ENCODE measurements at regions not wholly inside any gene's neighbourhood (a gene's known extent, or its start where the extent isn't known, plus 50 kb on each side); places are given as distances from the start of the nearest gene placed in this dataset.

DNA sequence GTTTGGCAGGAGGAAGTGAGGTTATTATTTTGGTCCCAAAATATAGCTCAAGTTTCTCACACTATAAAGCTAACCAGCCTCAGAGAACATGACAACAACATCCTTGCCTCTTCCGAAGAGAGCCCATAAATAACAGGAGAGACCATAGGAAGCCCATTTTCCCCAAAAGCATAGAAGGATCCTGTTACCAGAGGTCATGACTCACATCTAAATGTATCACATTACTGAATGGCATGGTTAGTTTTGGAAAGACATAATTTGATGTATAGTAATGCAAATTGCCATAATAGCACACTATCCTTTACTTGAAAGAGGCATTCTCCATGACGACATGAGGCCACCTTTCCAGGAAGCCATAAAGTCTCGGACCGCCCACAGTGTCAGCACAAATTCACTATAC, 238.8 kb upstream of the GRIA3 start:
- ChIA-PET POLR2A (no interaction called here), CTCF (ENCODE audit: low intra/inter-chr PET ratio) (no interaction called here)
- no peak overlapping the region for H3K27ac ChIP-seq (ENCODE audit: extremely low read depth, low read depth, low read length)
- H3K36me3 ChIP-seq (ENCODE audit: control insufficient read depth, insufficient read depth, low read length), result no peaks in the 10 kb centered on the region
- DNase-seq (ENCODE audit: extremely low read depth in 1 of 4, low spot score in 3 of 4), result no peak
- H3K79me2 ChIP-seq (ENCODE audit: control insufficient read depth, insufficient read depth, low read length), result no peaks in the 10 kb centered on the region
- 0% methylated on average over 4 of the region's 4 CpGs for WGBS (ENCODE audit: insufficient coverage, low coverage, missing lambda C conversion rate)
- H3K9me1 ChIP-seq (ENCODE audit: control insufficient read depth, insufficient read depth, low read length), result no peaks in the 10 kb centered on the region
- no peak overlapping the region for H3K4me2 ChIP-seq (ENCODE audit: insufficient read depth, low read length)
- no peak for TF ChIP-seq E2F3 (CRISPR knock-in tag; IDR thresholded peaks at IDR 0.05)
- in situ Hi-C loops (cut with MboI) (no loop called here), intact Hi-C loops (cut with micrococcal nuclease) (no loop called here)
- no peaks in the 10 kb centered on the region for H3K4me1 ChIP-seq (replicated peaks in 1 of 2; ENCODE audit: control insufficient read depth in 2 of 2, insufficient read depth in 2 of 2, low read length in 2 of 2)
- H3K27me3 ChIP-seq (ENCODE audit: control insufficient read depth in 2 of 2, insufficient read depth in 2 of 2, low read length in 2 of 2), result no peaks in the 10 kb centered on the region
- no peak overlapping the region for H3K4me3 ChIP-seq
- H2AFZ ChIP-seq (ENCODE audit: low read depth, low read length), result no peak overlapping the region
- no TSS peak for BruUV-seq (replicated peaks)
- no peaks in the 10 kb centered on the region for H3K9me3 ChIP-seq (replicated peaks; ENCODE audit: control insufficient read depth, insufficient read depth, low read depth, low read length)
- no peak overlapping the region for H3K9ac ChIP-seq (ENCODE audit: insufficient read depth in 1 of 2, low read depth in 2 of 2, low read length in 2 of 2)
- ATAC-seq, result no peak
- FAIRE-seq, result no peak
- no peaks in the 10 kb centered on the region for H4K20me1 ChIP-seq (replicated peaks; ENCODE audit: control insufficient read depth, insufficient read depth, low read length)

DNA sequence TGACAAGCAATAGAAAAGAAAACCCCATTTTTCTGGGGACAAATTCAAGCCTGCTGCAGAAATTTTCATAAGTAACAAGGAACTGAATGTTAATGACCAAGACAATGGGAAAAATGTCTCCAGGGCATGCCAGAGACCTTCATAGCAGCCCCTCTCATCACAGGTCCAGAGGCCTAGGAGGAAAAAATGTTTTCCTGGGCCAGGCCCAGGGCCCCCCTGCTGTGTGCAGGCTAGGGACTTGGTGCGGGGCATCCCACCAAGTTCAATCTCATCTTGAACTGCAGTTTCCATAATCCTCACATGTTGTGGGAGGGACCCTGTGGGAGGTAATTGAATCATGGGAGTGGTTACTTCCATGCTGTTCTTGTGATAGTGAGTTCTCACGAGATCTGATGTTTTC, 211.5 kb upstream of the GRIA3 start:
- Histone ChIP-seq H3K9ac (ENCODE audit: insufficient read depth in 1 of 2, low read depth in 2 of 2, low read length in 2 of 2) (no peak overlapping the region), H3K9me3 (replicated peaks; ENCODE audit: control insufficient read depth, insufficient read depth, low read depth, low read length) (no peaks in the 10 kb centered on the region), H3K27me3 (ENCODE audit: control insufficient read depth in 2 of 2, insufficient read depth in 2 of 2, low read length in 2 of 2) (no peaks in the 10 kb centered on the region), H4K20me1 (replicated peaks; ENCODE audit: control insufficient read depth, insufficient read depth, low read length) (no peaks in the 10 kb centered on the region), H3K36me3 (ENCODE audit: control insufficient read depth, insufficient read depth, low read length) (no peaks in the 10 kb centered on the region), H3K4me3 (no peak overlapping the region), H2AFZ (ENCODE audit: low read depth, low read length) (no peak overlapping the region), H3K4me2 (ENCODE audit: insufficient read depth, low read length) (no peak overlapping the region), H3K4me1 (replicated peaks in 1 of 2; ENCODE audit: control insufficient read depth in 2 of 2, insufficient read depth in 2 of 2, low read length in 2 of 2) (no peaks in the 10 kb centered on the region), H3K27ac (ENCODE audit: extremely low read depth, low read depth, low read length) (no peak overlapping the region), H3K79me2 (ENCODE audit: control insufficient read depth, insufficient read depth, low read length) (no peaks in the 10 kb centered on the region), H3K9me1 (ENCODE audit: control insufficient read depth, insufficient read depth, low read length) (no peaks in the 10 kb centered on the region)
- BruUV-seq (replicated peaks), result no TSS peak
- WGBS (ENCODE audit: insufficient coverage, low coverage, missing lambda C conversion rate), result 0% methylated on average over 2 of the region's 2 CpGs
- in situ Hi-C loops (cut with MboI), result no loop called here
- ATAC-seq (no peak), FAIRE-seq (no peak), DNase-seq (ENCODE audit: extremely low read depth in 1 of 4, low spot score in 3 of 4) (no peak)
- ChIA-PET CTCF (ENCODE audit: low intra/inter-chr PET ratio) (no interaction called here), POLR2A (no interaction called here)
- intact Hi-C loops (cut with micrococcal nuclease), result no loop called here
- TF ChIP-seq ERF (CRISPR knock-in tag; IDR thresholded peaks at IDR 0.05) (no peak), GATA2 (CRISPR knock-in tag; IDR thresholded peaks at IDR 0.05) (no peak), ZFX (CRISPR knock-in tag; IDR thresholded peaks at IDR 0.05) (no peak), ZNF561 (CRISPR knock-in tag; conservative IDR thresholded peaks at IDR 0.05) (no peak), SREBF2 (CRISPR knock-in tag; IDR thresholded peaks at IDR 0.05) (no peak), ARNT (IDR thresholded peaks at IDR 0.05) (no peak), ZZZ3 (IDR thresholded peaks at IDR 0.05) (no peak), ZNF174 (CRISPR knock-in tag; IDR thresholded peaks at IDR 0.05) (no peak), ZNF589 (CRISPR knock-in tag; IDR thresholded peaks at IDR 0.05; ENCODE audit: low read depth) (no peak)
- TF ChIP-seq, protein P1, sequence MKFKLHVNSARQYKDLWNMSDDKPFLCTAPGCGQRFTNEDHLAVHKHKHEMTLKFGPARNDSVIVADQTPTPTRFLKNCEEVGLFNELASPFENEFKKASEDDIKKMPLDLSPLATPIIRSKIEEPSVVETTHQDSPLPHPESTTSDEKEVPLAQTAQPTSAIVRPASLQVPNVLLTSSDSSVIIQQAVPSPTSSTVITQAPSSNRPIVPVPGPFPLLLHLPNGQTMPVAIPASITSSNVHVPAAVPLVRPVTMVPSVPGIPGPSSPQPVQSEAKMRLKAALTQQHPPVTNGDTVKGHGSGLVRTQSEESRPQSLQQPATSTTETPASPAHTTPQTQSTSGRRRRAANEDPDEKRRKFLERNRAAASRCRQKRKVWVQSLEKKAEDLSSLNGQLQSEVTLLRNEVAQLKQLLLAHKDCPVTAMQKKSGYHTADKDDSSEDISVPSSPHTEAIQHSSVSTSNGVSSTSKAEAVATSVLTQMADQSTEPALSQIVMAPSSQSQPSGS (CRISPR knock-in tag; IDR thresholded peaks at IDR 0.05), result no peak
- TF ChIP-seq, protein P2, sequence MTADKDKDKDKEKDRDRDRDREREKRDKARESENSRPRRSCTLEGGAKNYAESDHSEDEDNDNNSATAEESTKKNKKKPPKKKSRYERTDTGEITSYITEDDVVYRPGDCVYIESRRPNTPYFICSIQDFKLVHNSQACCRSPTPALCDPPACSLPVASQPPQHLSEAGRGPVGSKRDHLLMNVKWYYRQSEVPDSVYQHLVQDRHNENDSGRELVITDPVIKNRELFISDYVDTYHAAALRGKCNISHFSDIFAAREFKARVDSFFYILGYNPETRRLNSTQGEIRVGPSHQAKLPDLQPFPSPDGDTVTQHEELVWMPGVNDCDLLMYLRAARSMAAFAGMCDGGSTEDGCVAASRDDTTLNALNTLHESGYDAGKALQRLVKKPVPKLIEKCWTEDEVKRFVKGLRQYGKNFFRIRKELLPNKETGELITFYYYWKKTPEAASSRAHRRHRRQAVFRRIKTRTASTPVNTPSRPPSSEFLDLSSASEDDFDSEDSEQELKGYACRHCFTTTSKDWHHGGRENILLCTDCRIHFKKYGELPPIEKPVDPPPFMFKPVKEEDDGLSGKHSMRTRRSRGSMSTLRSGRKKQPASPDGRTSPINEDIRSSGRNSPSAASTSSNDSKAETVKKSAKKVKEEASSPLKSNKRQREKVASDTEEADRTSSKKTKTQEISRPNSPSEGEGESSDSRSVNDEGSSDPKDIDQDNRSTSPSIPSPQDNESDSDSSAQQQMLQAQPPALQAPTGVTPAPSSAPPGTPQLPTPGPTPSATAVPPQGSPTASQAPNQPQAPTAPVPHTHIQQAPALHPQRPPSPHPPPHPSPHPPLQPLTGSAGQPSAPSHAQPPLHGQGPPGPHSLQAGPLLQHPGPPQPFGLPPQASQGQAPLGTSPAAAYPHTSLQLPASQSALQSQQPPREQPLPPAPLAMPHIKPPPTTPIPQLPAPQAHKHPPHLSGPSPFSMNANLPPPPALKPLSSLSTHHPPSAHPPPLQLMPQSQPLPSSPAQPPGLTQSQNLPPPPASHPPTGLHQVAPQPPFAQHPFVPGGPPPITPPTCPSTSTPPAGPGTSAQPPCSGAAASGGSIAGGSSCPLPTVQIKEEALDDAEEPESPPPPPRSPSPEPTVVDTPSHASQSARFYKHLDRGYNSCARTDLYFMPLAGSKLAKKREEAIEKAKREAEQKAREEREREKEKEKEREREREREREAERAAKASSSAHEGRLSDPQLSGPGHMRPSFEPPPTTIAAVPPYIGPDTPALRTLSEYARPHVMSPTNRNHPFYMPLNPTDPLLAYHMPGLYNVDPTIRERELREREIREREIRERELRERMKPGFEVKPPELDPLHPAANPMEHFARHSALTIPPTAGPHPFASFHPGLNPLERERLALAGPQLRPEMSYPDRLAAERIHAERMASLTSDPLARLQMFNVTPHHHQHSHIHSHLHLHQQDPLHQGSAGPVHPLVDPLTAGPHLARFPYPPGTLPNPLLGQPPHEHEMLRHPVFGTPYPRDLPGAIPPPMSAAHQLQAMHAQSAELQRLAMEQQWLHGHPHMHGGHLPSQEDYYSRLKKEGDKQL (CRISPR knock-in tag; IDR thresholded peaks at IDR 0.05; ENCODE audit: borderline replicate concordance), result no peak

All from K562 (cell line).